Activated B cell treated with CpG ODN at 0.5 μM for 24 hours (primary cell): ENCODE measurements at regions not wholly inside any gene's neighbourhood (a gene's known extent, or its start where the extent isn't known, plus 50 kb on each side); places are given as distances from the start of the nearest gene placed in this dataset.

Experiments used
- ATAC-seq: fragments of 200-7000 bp; cut with Tn5 transposase; one replicate; pipeline ENCODE4 v1.10.0; 2021; ENCODE audit warnings: low read depth, mild to moderate bottlenecking, moderate library complexity
- CTCF ChIA-PET: fragments of 350-600 bp; sonication (Branson Sonifier 250); formaldehyde crosslinking; loops from one replicate; lab custom pipeline; 2021; ENCODE audit warnings: antibody characterized with exemption; lab: Charles Lee
- POLR2A ChIA-PET: fragments of 350-600 bp; sonication (Branson Sonifier 250); formaldehyde crosslinking; loops from one replicate; lab custom pipeline; 2021; ENCODE audit warnings: antibody characterized with exemption; lab: Charles Lee
- DNase-seq: peaks from one replicate; pipeline ENCODE4 v3.0.0; 2022
- H3K27ac Mint-ChIP-seq: one replicate; pipeline ENCODE4 v1.8.0; 2020; ENCODE audit warnings: mixed read lengths
- H3K27me3 Mint-ChIP-seq: one replicate; pipeline ENCODE4 v1.8.0; 2021; ENCODE audit warnings: mixed read lengths
- H3K36me3 Mint-ChIP-seq: one replicate; pipeline ENCODE4 v1.8.0; 2021; ENCODE audit warnings: low read depth, mixed read lengths
- H3K4me1 Mint-ChIP-seq: one replicate; pipeline ENCODE4 v1.8.0; 2021; ENCODE audit warnings: mixed read lengths
- H3K4me3 Mint-ChIP-seq: one replicate; pipeline ENCODE4 v1.8.0; 2020; ENCODE audit warnings: mild to moderate bottlenecking, mixed read lengths
- H3K9me3 Mint-ChIP-seq: one replicate; pipeline ENCODE4 v1.8.0; 2020; ENCODE audit warnings: mixed read lengths
- CTCF ChIP-seq: fragments of 200-600 bp; IDR thresholded peaks from one replicate; pipeline ENCODE4 v1.8.0; 2022; ENCODE audit warnings: antibody characterized with exemption, mild to moderate bottlenecking
- intact Hi-C: fragments of 100-400 bp; cut with micrococcal nuclease; formaldehyde crosslinking; loops from one replicate; pipeline ENCODE4 v1.15.1; 2024

- Mint-ChIP-seq H3K4me1 (peaks cover 4% of the 10 kb centered on the region), H3K27ac (no peak overlapping the region), H3K27me3 (no peaks in the 10 kb centered on the region), H3K36me3 (no peaks in the 10 kb centered on the region), H3K9me3 (no peaks in the 10 kb centered on the region), H3K4me3 (no peak overlapping the region)
- no peak for TF ChIP-seq CTCF
- ChIA-PET POLR2A (no interaction called here), CTCF (no interaction called here)
- no peak for DNase-seq
- ATAC-seq: no peak
- intact Hi-C loops: no loop called here
Observed at GRCh38 chr5:68957591-68957990, 136.2 kb upstream of the SLC30A5 start.

DNA sequence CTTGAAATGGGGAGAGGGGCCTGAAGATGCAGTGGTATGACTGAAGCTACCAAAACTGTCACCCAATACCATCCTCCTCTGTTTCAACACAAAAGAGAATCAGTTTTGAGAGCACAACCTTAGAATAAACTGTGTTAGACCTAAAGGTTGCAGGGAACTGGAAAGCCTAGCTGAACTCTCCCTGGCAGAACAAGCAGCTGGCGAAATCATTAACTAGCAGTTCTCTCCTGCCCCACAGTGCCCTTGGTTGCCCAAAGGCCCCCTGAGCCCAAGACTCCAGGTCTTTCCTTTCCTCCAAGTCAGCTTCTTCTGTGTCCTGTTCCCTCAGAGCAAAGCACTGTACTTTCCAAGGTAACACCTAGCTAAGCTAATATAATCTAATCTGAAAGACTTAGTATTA, 135.4 kb upstream of the SLC30A5 start:
- H3K4me3 Mint-ChIP-seq: no peak overlapping the region
- H3K36me3 Mint-ChIP-seq: no peaks in the 10 kb centered on the region
- DNase-seq (no peak), ATAC-seq (no peak)
- intact Hi-C loops: no loop called here
- H3K9me3 Mint-ChIP-seq: no peaks in the 10 kb centered on the region
- H3K27me3 Mint-ChIP-seq: no peaks in the 10 kb centered on the region
- ChIA-PET POLR2A (no interaction called here), CTCF (no interaction called here)
- no peak overlapping the region for H3K27ac Mint-ChIP-seq
- H3K4me1 Mint-ChIP-seq: peaks cover 4% of the 10 kb centered on the region
- TF ChIP-seq CTCF: no peak

GRCh38 chr5:68960456-68960855, 133.4 kb upstream of the SLC30A5 start:
- no peak overlapping the region for H3K27ac Mint-ChIP-seq
- intact Hi-C loops: no loop called here
- ATAC-seq: no peak

DNA sequence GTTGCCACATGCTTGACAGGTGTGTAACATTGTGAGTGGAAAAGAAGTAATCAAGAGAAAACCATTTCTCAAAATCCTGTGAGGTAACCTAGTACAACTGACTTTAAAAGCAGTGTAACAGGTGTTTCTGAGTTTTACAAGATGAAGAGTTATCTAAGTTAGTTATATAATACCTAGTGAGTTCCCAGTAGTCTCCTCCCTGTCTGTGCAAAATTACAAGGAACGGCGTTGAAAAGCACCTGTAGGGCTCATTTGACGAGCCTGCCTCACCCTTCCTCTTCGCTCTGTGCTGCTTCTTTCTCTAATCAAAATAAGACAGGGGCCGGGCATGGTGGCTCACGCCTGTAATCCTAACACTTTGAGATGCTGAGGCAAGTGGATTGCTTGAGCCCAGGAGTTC, 132.9 kb upstream of the SLC30A5 start:
- Mint-ChIP-seq H3K4me3 (no peak overlapping the region), H3K27me3 (no peaks in the 10 kb centered on the region), H3K9me3 (no peaks in the 10 kb centered on the region), H3K4me1 (peaks cover 4% of the 10 kb centered on the region), H3K27ac (no peak overlapping the region), H3K36me3 (no peaks in the 10 kb centered on the region)
- intact Hi-C loops: no loop called here
- ATAC-seq (no peak), DNase-seq (no peak)
- ChIA-PET POLR2A (no interaction called here), CTCF (interaction anchor here (0.5 kb wide), 1 partner anchor 1721 kb away, joined by 3 read pairs; no protein-coding TSS in a partner anchor)
- TF ChIP-seq CTCF: no peak

More at GRCh38 chr5:68960456-68960855, 133.4 kb upstream of the SLC30A5 start:
- no peaks in the 10 kb centered on the region for H3K36me3 Mint-ChIP-seq
- H3K4me3 Mint-ChIP-seq: no peak overlapping the region
- no peaks in the 10 kb centered on the region for H3K9me3 Mint-ChIP-seq
- CTCF ChIA-PET: no interaction called here
- no peak for DNase-seq
- no peaks in the 10 kb centered on the region for H3K27me3 Mint-ChIP-seq
- TF ChIP-seq CTCF: no peak
- POLR2A ChIA-PET: no interaction called here
- H3K4me1 Mint-ChIP-seq: peaks cover 4% of the 10 kb centered on the region

DNA sequence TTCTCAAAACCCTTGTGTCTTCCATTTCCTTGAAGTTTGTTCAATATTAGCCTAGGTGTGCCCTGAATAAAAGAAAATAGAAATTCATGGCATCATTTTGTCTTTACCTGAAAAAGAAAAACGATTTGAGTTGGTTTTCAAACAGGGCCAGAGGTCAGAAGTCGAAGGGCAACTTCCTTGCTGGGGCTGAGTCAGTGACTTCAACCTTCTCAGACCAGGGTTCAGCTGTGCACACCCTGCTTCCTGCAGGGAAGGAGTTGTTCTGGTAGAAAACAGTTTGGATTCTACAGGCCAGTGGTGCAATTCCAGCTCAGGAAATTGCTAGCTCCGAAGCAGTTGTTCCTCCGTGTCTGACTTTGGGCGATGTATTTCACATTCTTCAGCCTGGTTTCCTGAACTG, 132.1 kb upstream of the SLC30A5 start:
- Mint-ChIP-seq H3K9me3 (no peaks in the 10 kb centered on the region), H3K36me3 (no peaks in the 10 kb centered on the region), H3K4me3 (no peak overlapping the region), H3K27ac (no peak overlapping the region), H3K4me1 (peaks cover 4% of the 10 kb centered on the region), H3K27me3 (no peaks in the 10 kb centered on the region)
- TF ChIP-seq CTCF: no peak
- CTCF ChIA-PET: interaction anchor here (1.2 kb wide), 1 partner anchor 586 kb away, joined by 3 read pairs; no protein-coding TSS in a partner anchor
- no peak for DNase-seq
- POLR2A ChIA-PET: no interaction called here
- no peak for ATAC-seq
- intact Hi-C loops: loop anchor here (1.0 kb wide), 1 partner anchor 501 kb away; no protein-coding TSS in a partner anchor
